NCI-H1048 (cell line): ENCODE measurements at regions not wholly inside any gene's neighbourhood (a gene's known extent, or its start where the extent isn't known, plus 50 kb on each side); places are given as distances from the start of the nearest gene placed in this dataset.
"Not testable (repeated sequence)": the region's sequence is repeated elsewhere in the genome, so short reads cannot be mapped to it uniquely, and the experiment has no call there.

Source experiments
- DNase-seq: peaks from one replicate; lab custom pipeline; 2025; lab: John Stamatoyannopoulos, UW

DNA sequence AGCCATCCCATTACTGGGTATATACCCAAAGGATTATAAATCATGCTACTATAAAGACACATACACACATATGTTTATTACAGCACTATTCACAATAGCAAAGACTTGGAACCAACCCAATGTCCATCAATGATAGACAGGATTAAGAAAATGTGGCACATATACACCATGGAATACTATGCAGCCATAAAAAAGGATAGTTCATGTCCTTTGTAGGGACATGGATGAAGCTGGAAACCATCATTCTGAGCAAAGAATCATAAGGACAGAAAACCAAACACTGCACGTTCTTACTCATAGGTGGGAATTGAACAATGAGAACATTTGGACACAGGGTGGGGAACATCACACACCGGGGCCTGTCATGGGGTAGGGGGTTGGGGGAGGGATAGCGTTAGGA lies 60.3 kb upstream of the NMU start:
- not testable (repeated sequence) for DNase-seq

- no peak for DNase-seq
Measured at GRCh38 chr4:55706541-55706940, 70.4 kb upstream of the NMU start.

- DNase-seq, result no peak
Measured at GRCh38 chr4:55707507-55707906, 71.4 kb upstream of the NMU start.

DNA sequence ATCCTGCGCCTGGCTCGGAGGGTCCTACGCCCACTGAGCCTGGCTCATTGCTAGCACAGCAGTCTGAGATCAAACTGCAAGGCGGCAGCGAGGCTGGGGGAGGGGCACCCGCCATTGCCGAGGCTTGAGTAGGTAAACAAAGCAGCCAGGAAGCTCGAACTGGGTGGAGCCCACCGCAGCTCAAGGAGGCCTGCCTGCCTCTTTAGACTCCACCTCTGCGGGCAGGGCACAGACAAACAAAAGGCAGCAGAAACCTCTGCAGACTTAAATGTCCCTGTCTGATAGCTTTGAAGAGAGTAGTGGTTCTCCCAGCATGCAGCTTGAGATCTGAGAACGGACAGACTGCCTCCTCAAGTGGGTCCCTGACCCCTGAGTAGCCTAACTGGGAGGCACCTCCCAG lies 71.9 kb upstream of the NMU start:
- not testable (repeated sequence) for DNase-seq

- not testable (repeated sequence) for DNase-seq
Measured at GRCh38 chr4:55712835-55713234, 76.7 kb upstream of the NMU start.

DNA sequence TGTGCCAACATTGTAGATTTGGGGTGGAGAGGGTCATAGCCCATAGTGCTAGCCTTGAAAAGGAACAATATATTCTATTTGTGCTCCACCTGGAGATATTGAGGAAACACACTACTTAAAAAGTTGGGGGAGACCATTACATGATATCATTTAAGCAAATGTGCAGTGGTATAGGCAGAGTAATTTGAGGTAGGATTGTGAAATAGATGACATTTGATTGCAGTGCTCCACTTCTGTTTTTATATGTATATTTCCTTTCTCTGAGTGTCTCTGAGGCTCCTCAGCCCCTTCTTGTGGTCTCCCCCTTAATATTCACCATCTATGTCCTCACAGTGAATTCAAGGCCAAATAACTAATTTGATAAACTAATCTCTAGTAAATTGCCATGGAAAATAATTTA lies 85.6 kb upstream of the NMU start:
- no peak for DNase-seq

DNA sequence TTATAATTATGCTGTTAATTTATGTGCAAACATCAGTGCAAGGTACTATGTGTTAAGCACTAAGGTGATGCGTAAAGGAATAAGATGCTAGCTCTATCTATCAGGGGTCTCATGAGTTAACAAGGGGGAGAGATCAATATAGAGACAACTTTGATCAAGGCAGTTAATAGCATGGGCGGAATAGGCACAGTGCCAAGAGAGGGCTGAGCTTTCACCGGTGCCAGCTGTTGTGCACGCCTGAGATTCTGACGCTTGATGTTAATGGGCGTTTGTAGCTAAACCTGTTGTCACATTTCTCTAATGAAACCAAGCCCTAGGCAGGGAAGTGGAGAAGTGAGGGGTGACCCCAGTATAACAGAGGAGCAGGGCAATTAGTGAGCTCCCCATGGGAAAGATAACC lies 86.0 kb upstream of the NMU start:
- DNase-seq, result no peak

GRCh38 chr4:55723403-55723802 lies 87.3 kb upstream of the NMU start:
- no peak for DNase-seq

DNA sequence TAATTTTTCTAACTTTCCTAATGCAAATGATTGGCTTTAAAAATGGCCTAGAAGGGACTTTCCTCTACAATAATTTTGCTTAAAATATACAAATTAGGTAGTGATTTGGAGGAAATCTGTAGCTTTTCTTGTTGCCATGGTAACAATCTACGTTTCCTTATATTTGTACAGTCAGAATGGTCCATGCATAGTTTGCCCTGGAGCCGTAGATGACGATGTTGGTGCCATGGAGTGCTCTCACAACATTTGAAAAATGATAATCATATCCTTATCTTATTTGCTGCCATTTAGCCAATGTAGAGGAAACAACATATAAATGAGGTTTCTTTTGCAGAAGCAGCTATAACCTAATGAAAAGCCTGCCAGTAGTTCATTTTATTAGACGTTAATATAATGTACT lies 89.0 kb upstream of the NMU start:
- DNase-seq, result peak; percentile 43

- DNase-seq, result no peak
Measured at GRCh38 chr4:55727746-55728145, 91.6 kb upstream of the NMU start.

DNA sequence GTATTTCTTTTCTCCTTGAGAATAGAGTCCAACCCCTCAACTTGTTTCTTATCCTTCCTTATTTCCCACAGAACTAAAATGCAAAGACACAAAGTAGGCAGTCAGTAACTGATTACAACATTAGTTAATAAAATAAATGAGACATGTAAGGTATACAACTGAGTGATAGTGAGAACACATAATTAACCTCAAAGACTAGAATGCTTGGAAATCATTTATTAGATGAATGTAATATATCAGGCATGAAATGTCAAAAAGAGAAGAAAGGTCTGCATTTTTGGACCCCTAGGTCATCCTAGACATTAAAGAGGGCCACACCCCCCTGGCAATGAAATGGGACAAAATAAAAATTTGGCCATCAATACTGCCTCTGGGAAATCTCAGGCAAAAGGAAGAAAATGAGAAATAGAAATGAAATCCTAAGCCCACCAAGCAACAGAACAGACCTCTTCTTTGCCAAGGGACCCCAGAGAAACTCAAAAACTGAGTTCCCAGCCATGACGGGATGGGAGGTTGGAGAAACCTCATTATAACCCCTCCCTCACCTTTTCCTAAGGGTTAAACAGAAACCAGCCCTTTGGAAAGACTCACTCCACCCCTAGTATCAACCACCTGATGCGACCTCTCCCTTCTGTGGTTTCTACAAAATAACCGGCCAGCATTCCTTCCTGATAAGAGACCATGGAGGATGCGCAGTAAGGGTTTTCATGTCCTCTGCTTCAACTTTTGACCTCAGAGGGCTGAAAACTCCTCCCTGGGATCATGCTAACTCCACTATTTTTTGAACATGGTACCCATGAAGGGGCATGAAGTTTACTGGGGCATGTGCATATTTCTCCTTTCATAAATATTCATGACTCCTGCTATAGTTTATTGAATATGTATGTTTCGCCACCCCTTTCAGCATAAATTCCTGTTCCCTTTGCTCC lies 90.0 kb upstream of the EXOC1L start:
- DNase-seq, result no peak

- DNase-seq, result no peak
Measured at GRCh38 chr4:55730280-55730931, 89.2 kb upstream of the EXOC1L start.

- no peak for DNase-seq
Measured at GRCh38 chr4:55731959-55732358, 87.6 kb upstream of the EXOC1L start.

GRCh38 chr4:55732864-55733263 lies 86.7 kb upstream of the EXOC1L start:
- no peak for DNase-seq

GRCh38 chr4:55733932-55734331 lies 85.7 kb upstream of the EXOC1L start:
- DNase-seq, result peak; percentile 3

DNA sequence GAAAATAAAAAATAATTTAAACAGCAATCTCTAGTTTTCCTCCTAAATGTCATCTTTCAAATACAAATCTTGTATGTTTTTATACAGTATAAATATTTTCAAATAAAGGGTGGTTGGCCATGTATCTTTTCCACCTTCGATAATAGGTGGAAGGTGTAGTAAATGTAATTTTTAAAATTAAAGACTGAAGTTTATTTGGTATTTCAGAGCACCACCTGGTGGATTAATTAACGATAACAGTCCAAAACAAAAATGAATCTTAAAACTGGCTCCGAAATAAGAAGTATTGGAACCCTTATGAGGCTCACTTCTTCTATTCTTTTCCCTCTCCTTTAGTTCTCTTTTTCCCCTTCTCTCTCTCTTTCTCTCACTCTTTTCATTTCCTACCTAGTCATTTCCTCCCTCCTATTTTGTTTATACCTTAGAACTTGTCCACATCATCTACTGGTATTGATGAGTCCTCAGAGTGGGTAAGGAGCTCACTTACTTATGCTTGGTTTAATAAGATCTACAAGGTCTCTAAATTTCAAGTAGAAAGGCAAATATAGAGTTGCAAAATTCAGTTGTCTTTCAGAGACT lies 82.9 kb upstream of the EXOC1L start:
- DNase-seq, result no peak

DNA sequence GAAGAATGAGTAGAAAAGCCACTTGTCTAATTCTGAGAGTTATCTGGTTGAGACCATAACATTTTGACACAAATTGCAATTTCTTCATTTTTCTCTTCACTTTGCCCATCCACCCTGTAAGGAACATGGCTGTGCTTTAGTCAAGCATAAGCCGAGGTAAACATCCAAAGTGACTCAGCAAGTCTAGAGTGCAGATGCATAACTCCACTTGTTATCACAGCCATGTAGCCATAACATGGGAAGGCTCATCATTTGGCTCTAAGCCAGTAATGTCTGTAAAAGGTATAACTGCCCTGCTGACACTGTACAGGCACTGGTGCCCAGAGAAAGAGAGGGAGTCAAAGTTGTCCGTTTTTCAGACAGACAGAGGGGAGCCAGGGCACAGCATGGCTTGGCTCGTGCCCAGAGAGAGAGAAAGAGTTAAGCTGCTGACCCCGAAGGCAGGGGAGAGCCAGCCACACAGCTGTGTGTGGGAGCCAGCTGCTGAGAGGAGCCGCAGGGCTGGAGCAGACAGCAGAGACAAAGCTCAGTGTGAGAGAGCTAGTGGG lies 76.9 kb upstream of the EXOC1L start:
- DNase-seq, result no peak

DNA sequence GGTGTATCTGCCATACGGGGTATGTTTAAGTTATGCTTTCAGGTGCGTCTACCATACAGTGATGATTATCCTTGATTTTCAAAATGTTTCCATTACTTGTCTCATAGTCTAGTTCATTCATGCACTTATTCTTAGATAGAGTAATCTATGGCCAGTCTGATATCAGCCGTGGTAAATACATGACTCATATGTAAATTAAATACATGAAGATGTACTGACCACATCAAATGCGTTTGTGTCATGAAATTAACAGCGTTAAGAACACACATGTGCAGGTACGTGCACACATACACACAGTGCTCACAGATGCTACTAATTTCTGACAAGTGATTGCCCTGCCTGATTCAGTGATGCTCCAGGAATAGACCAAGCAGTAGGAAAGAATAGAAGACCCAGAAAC lies 75.2 kb upstream of the EXOC1L start:
- no peak for DNase-seq

- DNase-seq, result no peak
Measured at GRCh38 chr4:55745014-55745413, 74.6 kb upstream of the EXOC1L start.

DNA sequence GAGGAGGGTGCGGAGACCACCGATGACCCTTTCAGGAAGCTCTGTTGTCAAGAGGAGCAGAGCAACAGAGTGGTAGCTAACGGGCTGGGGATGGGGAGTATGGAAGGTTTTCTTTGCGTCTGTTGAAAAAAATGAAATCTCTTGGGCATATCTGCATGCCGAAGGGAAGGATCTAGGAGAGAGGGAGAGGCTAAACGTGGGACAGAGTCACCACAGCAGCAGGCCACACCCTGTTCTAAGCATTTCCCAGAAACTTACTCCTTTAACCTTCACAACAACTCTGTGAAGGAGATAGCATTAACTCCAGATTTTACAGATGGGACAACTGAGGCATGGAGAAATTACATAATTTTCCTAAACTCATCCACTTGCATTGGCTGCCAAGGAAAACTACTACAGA lies 71.8 kb upstream of the EXOC1L start:
- no peak for DNase-seq

GRCh38 chr4:55749666-55750065 lies 69.9 kb upstream of the EXOC1L start:
- DNase-seq, result no peak

DNA sequence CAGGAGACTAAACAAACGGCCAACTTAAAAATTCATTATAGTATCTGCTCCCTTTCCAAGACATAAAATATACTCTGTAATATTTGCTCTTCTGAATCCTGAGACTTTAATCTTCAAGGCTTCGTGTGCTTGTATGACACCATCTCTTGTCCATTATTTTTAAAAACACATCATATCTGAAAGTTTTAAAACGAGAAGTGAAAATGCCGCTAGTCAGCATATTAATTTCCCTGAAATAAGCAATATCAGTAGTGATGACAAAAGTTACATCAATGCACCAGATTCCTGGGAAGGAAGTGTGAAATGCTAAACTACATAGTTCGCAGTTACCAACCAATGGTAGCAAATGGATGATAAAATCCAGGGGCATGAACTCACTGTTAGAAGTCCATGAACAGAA lies 66.8 kb upstream of the EXOC1L start:
- no peak for DNase-seq

- no peak for DNase-seq
Measured at GRCh38 chr4:55753856-55754255, 65.7 kb upstream of the EXOC1L start.
